ENCODE measurements at regions not wholly inside any gene's neighbourhood (a gene's known extent, or its start where the extent isn't known, plus 50 kb on each side); places are given as distances from the start of the nearest gene placed in this dataset.

DNA sequence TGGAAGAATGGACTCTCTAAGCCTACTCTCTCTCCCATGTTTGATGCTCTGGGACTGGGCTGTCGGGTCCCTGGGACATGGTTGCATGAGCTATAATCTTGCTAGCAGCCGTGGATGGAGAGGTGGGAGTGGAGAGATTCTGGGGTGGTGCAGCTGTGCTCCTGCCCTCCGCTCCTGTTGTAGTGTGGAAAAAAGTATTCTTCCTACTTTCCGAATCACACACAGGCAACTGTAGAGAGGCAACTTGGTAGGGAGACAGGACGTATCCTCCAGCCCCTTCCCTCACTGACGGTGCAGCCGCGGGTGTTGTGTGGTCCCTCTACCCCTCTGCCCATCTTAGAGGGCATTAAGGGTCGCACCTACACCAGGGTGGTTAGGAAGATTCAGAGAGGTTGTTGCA, 281.4 kb upstream of the TLE3 start:
- H3K27ac ChIP-seq (ENCODE audit: low read depth, low read length): no peak overlapping the region
- no peaks in the 10 kb centered on the region; a peak in 1 of 4 replicates for H3K9me3 ChIP-seq (ENCODE audit: control insufficient read depth in 1 of 2, insufficient read depth in 1 of 2, low read depth in 1 of 2, low read length in 2 of 2)
- H3K4me3 ChIP-seq (replicated peaks in 1 of 2; ENCODE audit: low read depth in 1 of 2, low read length in 2 of 2): no peak overlapping the region
- no peaks in the 10 kb centered on the region for H4K20me1 ChIP-seq (ENCODE audit: insufficient read depth)
- no peak overlapping the region for H3K9ac ChIP-seq (ENCODE audit: low read length)
- H3K4me1 ChIP-seq (ENCODE audit: control insufficient read depth in 1 of 2, insufficient read depth in 2 of 2, low read length in 2 of 2): peaks cover 17 to 19% of the 10 kb centered on the region in 2 experiments; a peak in 3 of 4 replicates
- H2AFZ ChIP-seq (ENCODE audit: low read depth, low read length, poor library complexity, severe bottlenecking): no peak overlapping the region
- H3K36me3 ChIP-seq (ENCODE audit: control insufficient read depth in 1 of 2, insufficient read depth in 2 of 2, low read length in 2 of 2): no peaks in the 10 kb centered on the region
- H3K9me2 ChIP-seq (ENCODE audit: insufficient read depth): no peaks in the 10 kb centered on the region
- intact Hi-C loops (cut with micrococcal nuclease): no loop called here
- RAD21 ChIA-PET (ENCODE audit: low non-redundant PET in 1 of 2, low total read pairs in 2 of 2, uncharacterized antibody in 2 of 2, unreplicated experiment in 2 of 2): no interaction called here
- no peak for TF ChIP-seq ZFX (IDR thresholded peaks at IDR 0.05)
- TF ChIP-seq FOSL1 (IDR thresholded peaks at IDR 0.05; ENCODE audit: low read depth): no peak
- TF ChIP-seq, protein P1, sequence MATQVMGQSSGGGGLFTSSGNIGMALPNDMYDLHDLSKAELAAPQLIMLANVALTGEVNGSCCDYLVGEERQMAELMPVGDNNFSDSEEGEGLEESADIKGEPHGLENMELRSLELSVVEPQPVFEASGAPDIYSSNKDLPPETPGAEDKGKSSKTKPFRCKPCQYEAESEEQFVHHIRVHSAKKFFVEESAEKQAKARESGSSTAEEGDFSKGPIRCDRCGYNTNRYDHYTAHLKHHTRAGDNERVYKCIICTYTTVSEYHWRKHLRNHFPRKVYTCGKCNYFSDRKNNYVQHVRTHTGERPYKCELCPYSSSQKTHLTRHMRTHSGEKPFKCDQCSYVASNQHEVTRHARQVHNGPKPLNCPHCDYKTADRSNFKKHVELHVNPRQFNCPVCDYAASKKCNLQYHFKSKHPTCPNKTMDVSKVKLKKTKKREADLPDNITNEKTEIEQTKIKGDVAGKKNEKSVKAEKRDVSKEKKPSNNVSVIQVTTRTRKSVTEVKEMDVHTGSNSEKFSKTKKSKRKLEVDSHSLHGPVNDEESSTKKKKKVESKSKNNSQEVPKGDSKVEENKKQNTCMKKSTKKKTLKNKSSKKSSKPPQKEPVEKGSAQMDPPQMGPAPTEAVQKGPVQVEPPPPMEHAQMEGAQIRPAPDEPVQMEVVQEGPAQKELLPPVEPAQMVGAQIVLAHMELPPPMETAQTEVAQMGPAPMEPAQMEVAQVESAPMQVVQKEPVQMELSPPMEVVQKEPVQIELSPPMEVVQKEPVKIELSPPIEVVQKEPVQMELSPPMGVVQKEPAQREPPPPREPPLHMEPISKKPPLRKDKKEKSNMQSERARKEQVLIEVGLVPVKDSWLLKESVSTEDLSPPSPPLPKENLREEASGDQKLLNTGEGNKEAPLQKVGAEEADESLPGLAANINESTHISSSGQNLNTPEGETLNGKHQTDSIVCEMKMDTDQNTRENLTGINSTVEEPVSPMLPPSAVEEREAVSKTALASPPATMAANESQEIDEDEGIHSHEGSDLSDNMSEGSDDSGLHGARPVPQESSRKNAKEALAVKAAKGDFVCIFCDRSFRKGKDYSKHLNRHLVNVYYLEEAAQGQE (IDR thresholded peaks at IDR 0.05; ENCODE audit: low read depth): no peak
- no peak for TF ChIP-seq YY1 (IDR thresholded peaks at IDR 0.05; ENCODE audit: extremely low read depth, insufficient replicate concordance, low read depth, low read length)
- no peak for TF ChIP-seq TCF7L2 (IDR thresholded peaks at IDR 0.05; ENCODE audit: borderline replicate concordance, extremely low read depth, insufficient read depth, insufficient read length)
- TF ChIP-seq, protein P2, sequence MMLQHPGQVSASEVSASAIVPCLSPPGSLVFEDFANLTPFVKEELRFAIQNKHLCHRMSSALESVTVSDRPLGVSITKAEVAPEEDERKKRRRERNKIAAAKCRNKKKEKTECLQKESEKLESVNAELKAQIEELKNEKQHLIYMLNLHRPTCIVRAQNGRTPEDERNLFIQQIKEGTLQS (IDR thresholded peaks at IDR 0.05): no peak
- H3K4me2 ChIP-seq (ENCODE audit: low read length): no peak overlapping the region
- H3K27me3 ChIP-seq (ENCODE audit: insufficient read depth, low read length): no peaks in the 10 kb centered on the region
- CTCF ChIA-PET: no interaction called here
- BruUV-seq (replicated peaks): no TSS peak
- no peaks in the 10 kb centered on the region for H3K79me2 ChIP-seq (ENCODE audit: insufficient read depth, low read length)
- ATAC-seq (no peak), DNase-seq (ENCODE audit: low read depth, low spot score) (no peak)
- POLR2A ChIA-PET: no interaction called here
